Testis (tissue), 2 donors: ENCODE measurements at regions not wholly inside any gene's neighbourhood (a gene's known extent, or its start where the extent isn't known, plus 50 kb on each side); places are given as distances from the start of the nearest gene placed in this dataset.

Source experiments
- POLR2A ChIP-seq: fragments of 450-650 bp; IDR thresholded peaks from one replicate; pipeline ENCODE4 v1.6.1; 2017; ENCODE audit warnings: antibody characterized with exemption, mild to moderate bottlenecking, moderate library complexity
- TF ChIP-seq, protein P1 (sequence below), 3 experiments: fragments of 450-650 bp in 2 of 3; fragments of 200-600 bp in 1 of 3; sonication (generic) in 1 of 3; IDR thresholded peaks; one replicate each; pipeline ENCODE4 v1.5.1; 2016 to 2019; ENCODE audit warnings: antibody characterized with exemption in 3 of 3, mild to moderate bottlenecking in 2 of 3, moderate library complexity in 1 of 3

DNA sequence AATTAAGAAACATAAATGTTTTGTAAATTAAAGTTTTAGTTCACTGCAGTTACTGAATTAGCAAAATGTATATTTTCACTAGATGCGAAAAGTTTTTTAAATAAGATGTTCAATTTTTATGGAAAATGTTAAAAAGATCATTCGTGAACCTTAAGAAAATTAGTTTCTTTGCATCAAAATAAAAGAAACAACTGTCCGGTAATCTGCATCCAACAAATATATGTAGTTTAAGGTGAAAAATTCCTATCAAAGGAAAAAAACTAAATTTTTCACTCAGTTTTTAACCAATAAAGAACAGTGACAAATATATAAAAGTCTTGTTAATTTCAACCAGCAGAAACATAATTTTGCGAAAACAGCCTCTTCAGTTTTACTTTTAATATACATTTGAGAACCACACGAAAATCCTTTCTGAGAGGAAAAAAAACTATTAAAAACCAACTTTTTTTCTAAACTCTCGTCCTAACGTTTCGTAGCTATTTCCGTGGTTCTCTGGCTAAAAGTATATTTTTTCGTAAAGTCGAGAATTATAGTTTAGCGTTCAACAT, 64.5 kb downstream of the KCNRG start:
- TF ChIP-seq, protein P1, sequence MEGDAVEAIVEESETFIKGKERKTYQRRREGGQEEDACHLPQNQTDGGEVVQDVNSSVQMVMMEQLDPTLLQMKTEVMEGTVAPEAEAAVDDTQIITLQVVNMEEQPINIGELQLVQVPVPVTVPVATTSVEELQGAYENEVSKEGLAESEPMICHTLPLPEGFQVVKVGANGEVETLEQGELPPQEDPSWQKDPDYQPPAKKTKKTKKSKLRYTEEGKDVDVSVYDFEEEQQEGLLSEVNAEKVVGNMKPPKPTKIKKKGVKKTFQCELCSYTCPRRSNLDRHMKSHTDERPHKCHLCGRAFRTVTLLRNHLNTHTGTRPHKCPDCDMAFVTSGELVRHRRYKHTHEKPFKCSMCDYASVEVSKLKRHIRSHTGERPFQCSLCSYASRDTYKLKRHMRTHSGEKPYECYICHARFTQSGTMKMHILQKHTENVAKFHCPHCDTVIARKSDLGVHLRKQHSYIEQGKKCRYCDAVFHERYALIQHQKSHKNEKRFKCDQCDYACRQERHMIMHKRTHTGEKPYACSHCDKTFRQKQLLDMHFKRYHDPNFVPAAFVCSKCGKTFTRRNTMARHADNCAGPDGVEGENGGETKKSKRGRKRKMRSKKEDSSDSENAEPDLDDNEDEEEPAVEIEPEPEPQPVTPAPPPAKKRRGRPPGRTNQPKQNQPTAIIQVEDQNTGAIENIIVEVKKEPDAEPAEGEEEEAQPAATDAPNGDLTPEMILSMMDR (IDR thresholded peaks at IDR 0.05) = no peak
- no peak for TF ChIP-seq POLR2A
